NT2/D1 (cell line): ENCODE measurements at regions not wholly inside any gene's neighbourhood (a gene's known extent, or its start where the extent isn't known, plus 50 kb on each side); places are given as distances from the start of the nearest gene placed in this dataset.

Experiments used
- SUZ12 ChIP-seq: IDR thresholded peaks from 2 replicates; pipeline ENCODE4 v1.6.1; 2011; ENCODE audit not compliant: insufficient read length, insufficient read depth; ENCODE audit errors: extremely low read depth
- YY1 ChIP-seq: IDR thresholded peaks from 2 replicates; pipeline ENCODE4 v1.6.1; 2011; ENCODE audit not compliant: insufficient read length, insufficient read depth

DNA sequence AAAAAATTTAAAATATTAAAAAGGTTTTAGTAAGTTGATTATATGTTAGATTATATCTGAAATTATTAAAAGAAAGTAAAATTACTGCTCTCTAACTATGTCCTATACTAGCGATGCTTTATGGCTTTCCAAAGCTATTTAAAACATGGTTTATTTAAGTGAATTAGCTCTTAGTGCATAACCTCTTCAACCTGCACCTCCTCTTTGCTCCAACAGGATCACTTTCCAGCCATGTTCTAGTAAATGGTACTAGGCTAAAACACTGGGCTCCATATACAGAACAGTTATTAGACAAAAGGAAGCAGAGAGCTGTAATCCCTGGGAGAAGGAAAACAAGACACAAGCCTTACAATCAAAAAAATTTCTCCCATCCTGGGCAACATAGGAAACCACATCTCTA, 314.9 kb upstream of the ECI2 start:
- TF ChIP-seq SUZ12 (no peak), YY1 (no peak)
